GM21367 (cell line): ENCODE measurements at regions not wholly inside any gene's neighbourhood (a gene's known extent, or its start where the extent isn't known, plus 50 kb on each side); places are given as distances from the start of the nearest gene placed in this dataset.

ENCODE experiments used
- ATAC-seq: cut with Tn5 transposase; IDR thresholded peaks from one replicate; pipeline ENCODE4 v1.9.1; 2021; ENCODE audit not compliant: unreplicated experiment

GRCh38 chr9:85213650-85214607, 527.8 kb downstream of the AGTPBP1 start:
- ATAC-seq: no peak

GRCh38 chr9:85212887-85213286, 528.9 kb downstream of the AGTPBP1 start:
- no peak for ATAC-seq

- ATAC-seq: no peak
Measured at GRCh38 chr9:85212209-85212608, 529.5 kb downstream of the AGTPBP1 start.

DNA sequence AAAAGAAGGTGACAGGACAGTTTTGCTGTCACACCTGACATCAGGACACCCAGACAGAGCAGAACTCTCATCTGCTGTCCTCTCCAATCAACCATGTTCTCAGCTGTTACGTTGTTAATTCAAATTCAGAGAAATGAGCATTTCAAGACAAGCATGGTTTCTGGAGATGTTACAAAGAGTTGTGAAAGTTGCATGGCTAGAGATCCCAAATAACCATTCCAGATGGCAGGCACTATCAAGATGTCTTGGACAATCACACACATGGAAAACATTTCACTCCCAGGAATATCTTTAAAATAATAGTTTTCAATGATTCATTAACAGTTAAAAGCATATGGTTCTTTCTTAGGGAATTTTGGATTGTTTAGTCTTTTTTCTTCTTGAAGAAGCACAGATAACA, 533.1 kb downstream of the AGTPBP1 start:
- no peak for ATAC-seq

GRCh38 chr9:85204176-85204575, 534.6 kb downstream of the NTRK2 start:
- ATAC-seq: no peak

GRCh38 chr9:85202596-85202995, 533.1 kb downstream of the NTRK2 start:
- ATAC-seq: no peak

- no peak for ATAC-seq
Measured at GRCh38 chr9:85200726-85201404, 531.3 kb downstream of the NTRK2 start.

- no peak for ATAC-seq
Measured at GRCh38 chr9:85199866-85200495, 530.5 kb downstream of the NTRK2 start.

DNA sequence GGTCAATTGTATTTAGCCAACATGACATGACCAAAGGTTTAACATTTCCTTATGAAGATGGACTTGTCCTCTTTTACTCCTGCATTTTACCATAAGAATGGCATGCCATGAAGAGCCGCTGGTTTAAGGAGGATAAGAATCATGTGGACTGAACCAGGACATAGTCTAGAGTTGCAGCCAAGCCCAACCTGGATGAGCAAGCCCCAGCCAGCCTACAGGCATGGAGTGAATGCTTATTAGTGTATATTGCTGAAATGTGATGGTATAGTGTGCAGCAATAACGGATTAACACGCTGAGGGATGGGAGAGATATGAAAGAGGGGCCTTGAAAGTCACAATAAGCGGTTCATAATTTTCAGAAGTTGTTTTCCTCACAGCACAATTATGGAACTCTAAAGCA, 523.2 kb downstream of the NTRK2 start:
- no peak for ATAC-seq

DNA sequence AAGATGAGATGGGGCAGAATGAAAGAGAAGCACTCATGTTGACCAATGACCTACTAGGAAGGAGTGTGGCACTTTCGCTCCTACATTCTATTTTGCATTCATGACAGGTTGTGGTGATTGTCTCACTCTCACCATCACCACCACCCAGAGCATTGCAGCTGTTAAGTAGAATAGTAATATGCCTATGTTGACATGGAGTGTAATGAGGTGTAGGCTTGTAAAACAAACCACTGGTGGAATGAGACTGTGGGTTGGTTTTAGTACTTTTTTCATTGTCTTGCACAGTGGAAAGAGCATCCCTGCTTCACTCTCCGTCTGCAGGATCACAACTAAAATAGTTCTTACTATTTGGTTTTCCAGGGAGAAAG, 516.7 kb downstream of the NTRK2 start:
- no peak for ATAC-seq

GRCh38 chr9:85185486-85186217, 516.1 kb downstream of the NTRK2 start:
- no peak for ATAC-seq

DNA sequence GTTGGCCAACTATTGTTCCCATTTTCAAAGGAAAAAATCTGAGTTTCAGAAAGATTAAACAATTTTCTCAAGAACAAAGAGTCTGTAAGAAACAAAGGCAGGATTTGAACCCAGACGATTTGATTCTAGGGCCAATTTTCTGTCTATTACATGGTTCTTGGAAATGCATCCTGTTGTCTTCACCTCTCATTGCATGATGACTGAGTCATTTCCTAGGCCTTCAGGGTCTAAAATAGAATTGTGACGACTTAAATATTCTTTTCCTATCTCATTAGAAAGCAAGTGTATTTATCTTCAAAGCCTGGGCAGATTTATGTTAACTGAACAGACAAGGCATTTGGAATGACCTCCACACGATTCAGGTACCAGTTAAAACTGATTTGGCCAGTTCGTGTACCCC, 512.9 kb downstream of the NTRK2 start:
- ATAC-seq: no peak

DNA sequence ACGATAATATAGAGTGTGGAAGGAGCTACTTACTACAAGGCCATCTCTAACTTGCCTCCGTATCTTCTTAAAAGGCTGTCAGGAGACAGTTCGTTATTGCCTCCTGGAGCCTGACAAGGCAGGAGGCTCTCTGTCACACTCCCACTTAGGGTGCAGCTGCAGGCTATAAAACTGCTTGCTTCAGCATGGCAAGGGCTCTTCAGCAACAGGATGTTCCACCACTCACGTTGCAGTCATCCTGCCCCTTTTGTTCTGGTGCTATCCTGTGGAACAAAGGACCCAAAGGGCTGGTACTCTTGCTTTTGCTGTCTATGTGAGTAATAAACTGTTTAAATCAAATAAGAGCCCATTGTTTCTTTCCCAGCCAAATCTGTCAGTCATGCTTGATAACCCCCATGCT, 508.9 kb downstream of the NTRK2 start:
- no peak for ATAC-seq

DNA sequence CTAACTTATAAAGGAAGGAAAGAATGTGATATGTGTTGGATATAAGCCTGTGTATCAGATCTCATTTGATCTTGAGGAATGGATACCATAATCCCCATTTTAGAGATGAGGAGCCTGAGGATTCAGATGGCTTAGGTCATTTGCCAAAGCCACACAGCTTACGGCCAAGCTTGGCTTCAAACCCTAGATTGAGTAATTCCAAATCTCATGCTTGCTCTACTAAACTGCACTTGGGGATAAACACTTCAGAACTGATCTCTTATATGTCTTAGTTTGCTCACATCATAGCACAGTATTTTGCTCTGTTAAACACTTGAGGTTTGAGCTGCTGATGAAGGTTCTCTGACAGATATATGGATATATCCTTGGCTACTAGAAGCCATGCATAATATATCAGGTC, 504.4 kb downstream of the NTRK2 start:
- ATAC-seq: no peak

DNA sequence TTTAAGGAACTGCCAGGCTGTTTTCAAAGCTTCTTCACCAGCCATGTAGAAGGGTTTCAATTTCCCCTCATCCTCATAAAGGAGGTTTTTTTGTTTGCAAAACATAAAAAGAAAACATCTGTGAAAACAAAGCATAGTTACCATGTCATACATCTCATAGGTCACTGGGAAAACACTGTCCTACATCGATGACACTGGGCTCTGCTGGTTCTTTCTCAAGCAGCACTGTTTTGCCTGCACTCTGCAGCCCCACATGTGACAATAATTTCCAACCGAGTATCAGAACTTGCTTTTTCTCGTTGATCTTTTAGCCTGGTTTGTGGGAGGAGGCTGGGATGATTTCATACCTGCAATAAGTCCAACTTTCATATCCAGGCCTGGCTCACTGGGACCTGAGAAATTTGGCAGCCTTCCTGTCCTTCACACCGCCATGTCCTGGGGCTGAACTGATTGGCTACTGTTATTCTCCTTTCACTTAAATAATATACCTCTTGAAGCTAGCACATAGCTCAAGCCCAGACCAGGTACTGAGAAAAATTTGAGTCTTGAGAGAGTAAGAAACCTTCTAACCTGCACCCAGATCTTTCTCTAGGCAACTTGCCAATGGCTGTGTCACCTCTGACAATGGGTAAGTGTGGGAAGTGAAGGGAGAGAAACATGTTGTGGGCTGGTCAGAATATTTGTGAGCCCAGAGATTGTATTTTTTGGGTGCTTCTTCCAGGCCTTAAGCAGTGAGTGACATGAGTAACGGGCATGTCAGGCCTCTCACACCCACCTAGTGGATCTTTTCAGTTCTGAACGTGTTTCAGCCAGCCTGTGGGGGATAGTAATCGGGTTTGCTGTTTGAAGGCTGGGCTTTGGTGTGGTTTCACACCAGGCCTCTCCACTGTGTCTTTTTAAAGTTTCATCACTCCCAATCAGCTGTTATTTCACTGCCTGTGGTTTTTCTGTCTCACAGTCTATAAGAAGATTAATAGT, 502.8 kb downstream of the NTRK2 start:
- no peak for ATAC-seq

GRCh38 chr9:85171163-85171562, 501.6 kb downstream of the NTRK2 start:
- ATAC-seq: no peak

GRCh38 chr9:85168412-85168811, 498.9 kb downstream of the NTRK2 start:
- ATAC-seq: no peak

- ATAC-seq: no peak
Measured at GRCh38 chr9:85167146-85167545, 497.6 kb downstream of the NTRK2 start.

- no peak for ATAC-seq
Measured at GRCh38 chr9:85163825-85164224, 494.3 kb downstream of the NTRK2 start.

DNA sequence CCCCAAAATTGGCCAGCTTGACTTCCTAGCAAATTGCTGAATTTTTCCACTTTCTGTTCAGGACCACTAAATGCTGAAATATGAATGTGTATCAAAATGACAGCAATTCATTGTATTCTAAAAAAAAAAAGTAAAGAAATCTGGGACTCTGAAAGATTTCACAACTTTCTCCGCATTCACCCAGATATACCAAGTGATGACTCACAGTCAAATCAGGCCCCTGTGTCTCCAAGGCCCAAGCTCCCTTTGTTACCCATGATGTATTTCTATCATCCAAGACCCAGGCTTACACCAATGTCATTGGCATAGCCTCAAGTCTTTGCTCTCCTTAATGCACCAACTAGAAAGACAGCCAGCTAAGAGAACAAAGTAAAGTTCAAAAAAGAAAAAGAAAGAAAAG, 493.9 kb downstream of the NTRK2 start:
- no peak for ATAC-seq
